Parathyroid adenoma (tissue), 2 donors: ENCODE measurements at regions not wholly inside any gene's neighbourhood (a gene's known extent, or its start where the extent isn't known, plus 50 kb on each side); places are given as distances from the start of the nearest gene placed in this dataset.
"Not testable (repeated sequence)": the region's sequence is repeated elsewhere in the genome, so short reads cannot be mapped to it uniquely, and the experiment has no call there.

Source experiments
- H2AFZ ChIP-seq: fragments of 300-600 bp; sonication (generic); one replicate; pipeline ENCODE4 v1.7.0; 2017; ENCODE audit warnings: antibody characterized with exemption, mild to moderate bottlenecking
- H3K27ac ChIP-seq: fragments of 300-600 bp; sonication (generic); one replicate; pipeline ENCODE4 v1.7.0; 2017
- H3K27me3 ChIP-seq: fragments of 300-600 bp; sonication (generic); one replicate; pipeline ENCODE4 v1.7.0; 2017; ENCODE audit warnings: low read length; ENCODE audit not compliant: control insufficient read depth, insufficient read depth
- H3K36me3 ChIP-seq: fragments of 300-600 bp; sonication (generic); one replicate; pipeline ENCODE4 v1.7.0; 2017; ENCODE audit warnings: low read length; ENCODE audit not compliant: control insufficient read depth, insufficient read depth
- H3K4me1 ChIP-seq: fragments of 300-600 bp; sonication (generic); one replicate; pipeline ENCODE4 v1.7.0; 2017; ENCODE audit warnings: control low read depth
- H3K4me2 ChIP-seq: fragments of 300-600 bp; sonication (generic); one replicate; pipeline ENCODE4 v1.7.0; 2017; ENCODE audit warnings: low read length
- H3K4me3 ChIP-seq: fragments of 300-600 bp; sonication (generic); one replicate; pipeline ENCODE4 v1.7.0; 2017; ENCODE audit warnings: low read depth, low read length
- H3K79me2 ChIP-seq: fragments of 300-600 bp; sonication (generic); one replicate; pipeline ENCODE4 v1.7.0; 2017; ENCODE audit warnings: control low read depth
- H3K9ac ChIP-seq: fragments of 300-600 bp; sonication (generic); one replicate; pipeline ENCODE4 v1.7.0; 2017; ENCODE audit warnings: mild to moderate bottlenecking
- H3K9me3 ChIP-seq: fragments of 300-600 bp; sonication (generic); one replicate; pipeline ENCODE4 v1.7.0; 2017; ENCODE audit warnings: low read length; ENCODE audit not compliant: control insufficient read depth
- TF ChIP-seq, protein P1 (sequence below): fragments of 300-600 bp; sonication (generic); IDR thresholded peaks from one replicate; pipeline ENCODE4 v1.7.0; 2017; ENCODE audit warnings: antibody characterized with exemption, mild to moderate bottlenecking
- donor health status: primary hyperparathyroidism.

DNA sequence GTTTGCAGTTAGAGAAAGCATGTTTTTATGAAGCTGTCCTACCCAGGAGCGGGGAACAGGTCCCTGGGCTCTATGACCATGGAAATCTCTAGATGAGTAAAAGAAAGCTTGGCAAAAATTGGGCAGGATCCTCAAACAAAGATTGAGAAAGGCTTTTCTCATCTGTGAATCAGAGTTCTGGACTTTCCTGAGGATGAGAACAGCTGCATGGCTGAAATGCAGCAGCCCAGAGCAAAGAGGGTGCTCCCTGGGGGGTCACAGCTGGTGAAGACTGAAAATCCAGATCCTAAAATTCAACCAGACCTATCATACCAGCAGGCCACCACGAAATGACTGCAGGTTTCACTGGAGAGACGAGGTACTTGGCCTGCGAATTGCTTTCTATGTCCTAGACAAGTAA, 65.7 kb upstream of the APP start:
- no peaks in the 10 kb centered on the region for H3K4me1 ChIP-seq
- H3K36me3 ChIP-seq: no peaks in the 10 kb centered on the region
- no peaks in the 10 kb centered on the region for H3K9me3 ChIP-seq
- no peak overlapping the region for H3K4me3 ChIP-seq
- no peaks in the 10 kb centered on the region for H3K27me3 ChIP-seq
- H2AFZ ChIP-seq: no peak overlapping the region
- no peak overlapping the region for H3K27ac ChIP-seq
- H3K4me2 ChIP-seq: no peak overlapping the region
- no peaks in the 10 kb centered on the region for H3K79me2 ChIP-seq
- TF ChIP-seq, protein P1, sequence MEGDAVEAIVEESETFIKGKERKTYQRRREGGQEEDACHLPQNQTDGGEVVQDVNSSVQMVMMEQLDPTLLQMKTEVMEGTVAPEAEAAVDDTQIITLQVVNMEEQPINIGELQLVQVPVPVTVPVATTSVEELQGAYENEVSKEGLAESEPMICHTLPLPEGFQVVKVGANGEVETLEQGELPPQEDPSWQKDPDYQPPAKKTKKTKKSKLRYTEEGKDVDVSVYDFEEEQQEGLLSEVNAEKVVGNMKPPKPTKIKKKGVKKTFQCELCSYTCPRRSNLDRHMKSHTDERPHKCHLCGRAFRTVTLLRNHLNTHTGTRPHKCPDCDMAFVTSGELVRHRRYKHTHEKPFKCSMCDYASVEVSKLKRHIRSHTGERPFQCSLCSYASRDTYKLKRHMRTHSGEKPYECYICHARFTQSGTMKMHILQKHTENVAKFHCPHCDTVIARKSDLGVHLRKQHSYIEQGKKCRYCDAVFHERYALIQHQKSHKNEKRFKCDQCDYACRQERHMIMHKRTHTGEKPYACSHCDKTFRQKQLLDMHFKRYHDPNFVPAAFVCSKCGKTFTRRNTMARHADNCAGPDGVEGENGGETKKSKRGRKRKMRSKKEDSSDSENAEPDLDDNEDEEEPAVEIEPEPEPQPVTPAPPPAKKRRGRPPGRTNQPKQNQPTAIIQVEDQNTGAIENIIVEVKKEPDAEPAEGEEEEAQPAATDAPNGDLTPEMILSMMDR: no peak
- no peak overlapping the region for H3K9ac ChIP-seq

DNA sequence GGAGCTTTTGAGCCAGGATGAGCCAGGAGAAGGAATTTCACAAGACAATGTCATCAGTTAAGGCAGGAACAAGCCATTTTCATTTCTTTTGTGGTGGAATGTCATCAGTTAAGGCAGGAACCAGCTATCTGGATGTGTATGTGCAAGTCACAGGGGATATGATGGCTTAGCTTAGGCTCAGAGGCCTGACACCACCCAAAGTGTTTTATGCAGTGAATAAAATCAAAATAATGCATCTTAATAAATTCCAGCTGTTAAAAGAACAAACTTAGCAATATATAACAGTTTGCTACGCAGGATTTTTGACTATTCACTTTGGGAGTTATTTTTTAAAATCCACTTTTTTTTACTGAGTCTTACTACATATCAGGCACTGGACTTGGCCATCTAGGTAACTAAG, 62.7 kb upstream of the APP start:
- H3K36me3 ChIP-seq, H3K4me2 ChIP-seq, H3K9ac ChIP-seq, H3K4me3 ChIP-seq, H3K27ac ChIP-seq, H3K9me3 ChIP-seq, H3K79me2 ChIP-seq, H3K27me3 ChIP-seq, H2AFZ ChIP-seq, H3K4me1 ChIP-seq: not testable (repeated sequence)

DNA sequence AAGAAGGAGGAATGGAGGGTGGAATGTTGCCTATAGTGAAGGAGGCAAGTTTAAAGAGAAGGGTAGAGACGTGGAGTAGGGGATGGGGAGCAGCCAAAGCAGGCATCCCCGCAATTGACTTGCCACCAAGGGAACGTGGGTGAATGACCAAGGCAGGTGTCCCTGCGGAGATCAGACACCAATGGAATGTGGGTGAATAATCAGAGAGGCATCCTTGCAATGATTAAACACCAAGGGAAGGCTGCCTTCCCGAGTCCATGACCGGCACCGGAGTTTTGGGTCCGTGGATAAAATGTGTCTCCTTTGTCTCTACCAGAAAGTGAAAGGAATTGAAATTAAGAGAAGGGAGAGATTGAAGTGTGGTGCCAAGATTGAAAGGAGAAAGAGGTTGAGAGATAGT, 61.9 kb upstream of the APP start:
- not testable (repeated sequence) for H3K4me2 ChIP-seq, H3K27ac ChIP-seq, H3K27me3 ChIP-seq, H3K4me3 ChIP-seq, H3K36me3 ChIP-seq, H3K9me3 ChIP-seq, H3K79me2 ChIP-seq, H3K4me1 ChIP-seq, H3K9ac ChIP-seq, H2AFZ ChIP-seq

DNA sequence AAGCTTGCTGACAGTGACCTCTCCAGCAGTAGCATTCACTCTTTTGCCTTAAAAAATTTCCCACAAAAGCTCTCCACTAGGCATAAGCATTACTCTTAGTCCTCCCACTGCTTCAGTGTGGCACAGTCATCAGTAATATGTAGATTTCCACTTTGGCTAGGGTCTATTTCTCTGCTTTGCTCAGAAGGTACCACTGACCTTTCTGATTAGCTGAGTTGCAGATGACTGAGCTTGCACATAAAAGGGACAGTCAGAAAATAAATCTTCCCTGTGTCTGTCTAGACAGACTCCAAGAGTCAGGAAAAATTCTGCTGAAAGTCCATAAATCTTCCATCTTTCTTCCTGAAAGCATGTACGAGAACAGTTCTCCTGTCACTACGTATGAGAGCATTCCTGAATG, 56.6 kb upstream of the APP start:
- no peaks in the 10 kb centered on the region for H3K79me2 ChIP-seq
- no peak overlapping the region for H3K9ac ChIP-seq
- no peak overlapping the region for H2AFZ ChIP-seq
- TF ChIP-seq, protein P1: no peak
- no peaks in the 10 kb centered on the region for H3K9me3 ChIP-seq
- no peak overlapping the region for H3K4me3 ChIP-seq
- H3K36me3 ChIP-seq: no peaks in the 10 kb centered on the region
- H3K27ac ChIP-seq: no peak overlapping the region
- no peaks in the 10 kb centered on the region for H3K27me3 ChIP-seq
- H3K4me1 ChIP-seq: no peaks in the 10 kb centered on the region
- no peak overlapping the region for H3K4me2 ChIP-seq

DNA sequence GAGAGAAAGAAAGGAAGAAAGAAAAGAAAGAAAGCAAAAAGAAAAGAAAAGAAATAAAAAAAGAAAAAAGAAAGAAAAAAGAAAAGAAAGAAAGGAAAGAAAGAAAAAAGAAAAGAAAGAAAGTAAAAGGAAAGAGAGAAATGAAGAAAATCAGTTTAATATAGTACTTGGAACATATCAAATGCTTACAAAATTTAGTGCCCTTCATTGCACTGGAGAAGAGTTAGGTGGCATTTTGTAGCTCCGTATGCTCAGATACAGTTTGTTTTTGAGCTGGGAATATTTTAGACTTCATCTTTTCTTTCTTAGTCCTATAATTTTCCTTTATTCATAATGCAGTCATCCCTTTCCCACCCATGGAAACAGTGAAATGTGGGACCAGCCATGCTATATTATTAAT, 56.2 kb upstream of the APP start:
- H2AFZ ChIP-seq: no peak overlapping the region
- no peak overlapping the region for H3K4me2 ChIP-seq
- H3K4me3 ChIP-seq: no peak overlapping the region
- H3K9ac ChIP-seq: no peak overlapping the region
- H3K27ac ChIP-seq: no peak overlapping the region
- TF ChIP-seq, protein P1: no peak
- H3K9me3 ChIP-seq: no peaks in the 10 kb centered on the region
- H3K27me3 ChIP-seq: no peaks in the 10 kb centered on the region
- no peaks in the 10 kb centered on the region for H3K36me3 ChIP-seq
- H3K4me1 ChIP-seq: no peaks in the 10 kb centered on the region
- no peaks in the 10 kb centered on the region for H3K79me2 ChIP-seq

DNA sequence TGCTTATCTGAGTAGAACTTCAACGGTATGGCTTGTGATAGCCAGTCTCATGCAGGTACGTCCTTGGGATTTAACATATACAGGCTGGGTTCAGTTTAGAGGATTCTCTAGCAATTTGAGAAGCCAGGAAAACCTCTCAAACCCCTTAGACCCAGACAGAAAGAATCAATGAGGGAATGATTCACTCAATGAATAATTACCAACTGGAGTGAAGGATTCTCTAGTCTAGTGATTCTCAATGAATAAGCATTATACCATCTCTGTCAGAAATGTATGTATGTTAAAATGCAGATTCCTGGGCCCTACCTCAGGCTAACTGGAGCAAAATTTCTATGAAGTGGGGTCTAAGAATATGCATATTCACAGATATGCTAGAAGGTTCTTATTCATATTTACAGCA, 54.5 kb upstream of the APP start:
- TF ChIP-seq, protein P1: no peak
- Histone ChIP-seq H3K36me3 (no peaks in the 10 kb centered on the region), H3K27me3 (no peaks in the 10 kb centered on the region), H3K79me2 (no peaks in the 10 kb centered on the region), H3K4me1 (no peaks in the 10 kb centered on the region), H2AFZ (no peak overlapping the region), H3K9me3 (no peaks in the 10 kb centered on the region), H3K4me3 (no peak overlapping the region), H3K27ac (no peak overlapping the region), H3K4me2 (no peak overlapping the region), H3K9ac (no peak overlapping the region)
